HFFc6 (cell line): ENCODE measurements at regions not wholly inside any gene's neighbourhood (a gene's known extent, or its start where the extent isn't known, plus 50 kb on each side); places are given as distances from the start of the nearest gene placed in this dataset.
A peak's percentile ranks its signal among the peaks of the same experiment; 100 is the strongest.
"Not testable (repeated sequence)": the region's sequence is repeated elsewhere in the genome, so short reads cannot be mapped to it uniquely, and the experiment has no call there.

Source experiments
- DNase-seq: peaks from one replicate; pipeline ENCODE4 v3.0.0-alpha.2; 2018
- H3K27ac Mint-ChIP-seq: 2 replicates; pipeline ENCODE4 v1.8.0; 2020; ENCODE audit warnings: mild to moderate bottlenecking, mixed read lengths
- H3K27me3 Mint-ChIP-seq: 2 replicates; pipeline ENCODE4 v1.8.0; 2021; ENCODE audit warnings: mild to moderate bottlenecking, moderate library complexity, mixed read lengths; ENCODE audit not compliant: insufficient read depth
- H3K36me3 Mint-ChIP-seq: 2 replicates; pipeline ENCODE4 v1.8.0; 2021; ENCODE audit warnings: low read depth, mixed read lengths
- H3K4me1 Mint-ChIP-seq: 2 replicates; pipeline ENCODE4 v1.8.0; 2020; ENCODE audit warnings: low read depth, mixed read lengths
- H3K4me3 Mint-ChIP-seq: 2 replicates; pipeline ENCODE4 v1.8.0; 2020; ENCODE audit warnings: mild to moderate bottlenecking, moderate library complexity, mixed read lengths
- H3K9me3 Mint-ChIP-seq: 2 replicates; pipeline ENCODE4 v1.8.0; 2020; ENCODE audit warnings: mild to moderate bottlenecking, mixed read lengths
- TF ChIP-seq, protein P1 (sequence below): fragments of 200-600 bp; sonication (generic); IDR thresholded peaks from 2 replicates; pipeline ENCODE4 v1.5.0; 2021; ENCODE audit warnings: antibody characterized with exemption, mild to moderate bottlenecking

DNA sequence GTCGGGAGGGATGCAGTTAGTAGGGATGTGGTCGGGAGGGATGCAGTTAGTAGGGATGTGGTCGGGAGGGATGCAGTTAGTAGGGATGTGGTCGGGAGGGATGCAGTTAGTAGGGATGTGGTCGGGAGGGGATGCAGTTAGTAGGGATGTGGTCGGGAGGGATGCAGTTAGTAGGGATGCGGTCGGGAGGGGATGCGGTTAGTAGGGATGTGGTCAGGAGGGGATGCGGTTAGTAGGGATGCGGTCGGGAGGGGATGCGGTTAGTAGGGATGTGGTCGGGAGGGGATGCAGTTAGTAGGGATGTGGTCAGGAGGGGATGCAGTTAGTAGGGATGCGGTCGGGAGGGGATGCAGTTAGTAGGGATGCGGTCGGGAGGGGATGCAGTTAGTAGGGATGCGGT is 96.2 kb downstream of the BDH1 start:
- not testable (repeated sequence) for DNase-seq

DNA sequence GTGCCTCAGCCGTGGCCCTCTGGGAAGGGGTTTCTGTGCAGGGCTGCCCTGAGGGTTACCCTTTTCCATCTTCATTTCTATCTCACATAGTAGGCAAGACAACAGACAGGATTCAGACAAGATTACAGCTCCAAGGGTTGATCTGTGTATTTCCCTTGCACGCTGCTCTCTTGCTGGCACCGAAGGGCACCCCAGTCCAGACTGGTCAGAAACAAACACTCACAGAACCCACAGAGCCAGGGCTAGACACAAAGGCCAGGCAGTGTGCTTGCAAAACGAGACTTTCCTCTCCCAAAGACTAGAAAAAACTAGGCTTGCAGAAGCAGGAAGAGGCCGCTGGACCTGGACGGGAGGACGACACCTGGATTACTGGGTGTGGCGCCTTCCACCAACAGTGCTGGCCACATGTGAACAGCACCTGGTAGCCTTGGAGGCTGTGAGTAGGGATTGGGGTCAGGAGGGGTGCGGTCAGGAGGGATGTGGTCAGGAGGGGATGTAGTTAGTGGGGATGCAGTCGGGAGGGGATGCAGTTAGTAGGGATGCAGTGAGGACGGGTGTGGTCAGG is 96.8 kb downstream of the BDH1 start:
- Mint-ChIP-seq H3K4me3 (no peak overlapping the region), H3K27ac (no peak overlapping the region), H3K9me3 (no peaks in the 10 kb centered on the region), H3K27me3 (peaks cover 4% of the 10 kb centered on the region), H3K4me1 (peaks cover 50% of the 10 kb centered on the region), H3K36me3 (no peaks in the 10 kb centered on the region)
- TF ChIP-seq, protein P1, sequence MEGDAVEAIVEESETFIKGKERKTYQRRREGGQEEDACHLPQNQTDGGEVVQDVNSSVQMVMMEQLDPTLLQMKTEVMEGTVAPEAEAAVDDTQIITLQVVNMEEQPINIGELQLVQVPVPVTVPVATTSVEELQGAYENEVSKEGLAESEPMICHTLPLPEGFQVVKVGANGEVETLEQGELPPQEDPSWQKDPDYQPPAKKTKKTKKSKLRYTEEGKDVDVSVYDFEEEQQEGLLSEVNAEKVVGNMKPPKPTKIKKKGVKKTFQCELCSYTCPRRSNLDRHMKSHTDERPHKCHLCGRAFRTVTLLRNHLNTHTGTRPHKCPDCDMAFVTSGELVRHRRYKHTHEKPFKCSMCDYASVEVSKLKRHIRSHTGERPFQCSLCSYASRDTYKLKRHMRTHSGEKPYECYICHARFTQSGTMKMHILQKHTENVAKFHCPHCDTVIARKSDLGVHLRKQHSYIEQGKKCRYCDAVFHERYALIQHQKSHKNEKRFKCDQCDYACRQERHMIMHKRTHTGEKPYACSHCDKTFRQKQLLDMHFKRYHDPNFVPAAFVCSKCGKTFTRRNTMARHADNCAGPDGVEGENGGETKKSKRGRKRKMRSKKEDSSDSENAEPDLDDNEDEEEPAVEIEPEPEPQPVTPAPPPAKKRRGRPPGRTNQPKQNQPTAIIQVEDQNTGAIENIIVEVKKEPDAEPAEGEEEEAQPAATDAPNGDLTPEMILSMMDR: no peak
- DNase-seq: no peak

More for the DNA sequence above, 96.2 kb downstream of the BDH1 start:
- H3K4me3 Mint-ChIP-seq, H3K9me3 Mint-ChIP-seq, H3K36me3 Mint-ChIP-seq, H3K27me3 Mint-ChIP-seq, H3K27ac Mint-ChIP-seq: not testable (repeated sequence)
- H3K4me1 Mint-ChIP-seq: peaks cover 52% of the 10 kb centered on the region

DNA sequence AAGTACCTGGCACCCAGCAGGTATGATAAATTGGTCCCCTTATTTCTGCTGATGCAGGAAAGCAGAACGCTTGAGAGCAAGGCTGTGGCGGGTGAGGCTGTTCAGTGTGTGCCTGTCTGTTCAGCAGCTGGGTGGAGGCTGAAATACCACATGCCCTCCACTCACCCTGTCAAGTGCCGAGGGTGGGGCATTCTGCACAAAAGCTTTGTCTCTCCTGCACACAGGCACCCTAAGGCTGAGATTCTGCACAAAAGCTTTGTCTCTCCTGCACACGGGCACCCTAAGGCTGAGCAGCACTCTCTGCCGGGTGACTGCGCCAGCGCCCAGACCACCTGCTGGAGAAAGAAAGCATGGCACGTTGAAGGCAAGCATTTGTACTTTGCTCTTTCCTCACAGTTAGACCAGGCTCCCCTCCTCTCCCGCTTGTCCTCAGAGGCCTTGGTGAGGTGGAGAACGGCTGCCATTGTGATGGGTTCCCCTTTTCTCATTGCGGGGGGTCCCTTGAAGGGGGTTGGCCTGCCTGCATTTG is 97.5 kb downstream of the BDH1 start:
- Mint-ChIP-seq H3K4me3 (no peak overlapping the region), H3K4me1 (peaks cover 45% of the 10 kb centered on the region), H3K9me3 (no peaks in the 10 kb centered on the region), H3K27ac (no peak overlapping the region), H3K36me3 (no peaks in the 10 kb centered on the region), H3K27me3 (peaks cover 4% of the 10 kb centered on the region; the same call in 1 of the 2 replicates)
- TF ChIP-seq, protein P1: peak; percentile 71
- DNase-seq: no peak

DNA sequence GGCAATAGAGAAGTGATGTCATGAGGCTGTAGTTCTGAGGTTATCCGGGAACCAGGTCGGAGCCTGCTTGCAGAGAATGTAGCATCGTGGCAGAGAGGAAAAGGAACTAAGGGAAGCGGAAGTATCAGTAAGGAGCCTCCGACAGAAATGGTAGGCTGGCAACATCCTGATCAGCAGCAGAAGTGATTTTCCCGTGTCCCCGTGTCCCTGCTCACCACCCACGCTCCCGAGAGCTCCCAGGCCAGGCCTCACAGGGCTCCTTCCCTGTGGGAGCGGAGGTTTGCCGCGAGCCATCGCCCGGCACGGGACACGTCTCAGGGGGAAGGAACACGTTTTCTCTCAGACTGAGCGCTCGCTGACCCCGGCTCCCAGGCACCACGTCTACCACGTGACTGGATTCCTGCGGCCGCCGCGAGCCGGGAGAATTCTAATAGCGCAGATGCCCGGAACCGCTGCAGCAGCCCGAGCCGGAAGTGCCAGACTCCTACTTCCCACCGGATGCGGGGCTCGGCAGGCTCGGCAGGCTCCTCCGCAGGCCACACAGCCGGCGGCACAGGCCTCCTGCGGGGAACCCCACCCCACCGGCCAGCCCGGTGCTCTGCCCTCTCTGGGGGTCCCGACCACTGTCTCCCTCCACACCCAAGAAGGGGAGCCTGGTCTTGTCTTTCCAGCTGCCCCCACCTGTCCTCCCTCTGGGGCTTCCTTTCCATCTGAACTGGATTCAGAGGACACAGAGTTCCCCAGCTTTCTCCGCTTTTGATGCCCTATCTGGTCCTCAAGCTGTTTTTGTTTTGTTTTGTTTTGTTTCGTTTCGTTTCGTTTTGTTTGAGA is 99.3 kb downstream of the BDH1 start:
- peak; percentile 89 for DNase-seq
- H3K27ac Mint-ChIP-seq: peak overlapping the region; percentile 95
- H3K4me3 Mint-ChIP-seq: peak overlapping the region; percentile 88
- peaks cover 4% of the 10 kb centered on the region; the same call in 1 of the 2 replicates for H3K27me3 Mint-ChIP-seq
- peaks cover 30% of the 10 kb centered on the region for H3K4me1 Mint-ChIP-seq
- TF ChIP-seq, protein P1: no peak
- H3K36me3 Mint-ChIP-seq: no peaks in the 10 kb centered on the region
- no peaks in the 10 kb centered on the region for H3K9me3 Mint-ChIP-seq

DNA sequence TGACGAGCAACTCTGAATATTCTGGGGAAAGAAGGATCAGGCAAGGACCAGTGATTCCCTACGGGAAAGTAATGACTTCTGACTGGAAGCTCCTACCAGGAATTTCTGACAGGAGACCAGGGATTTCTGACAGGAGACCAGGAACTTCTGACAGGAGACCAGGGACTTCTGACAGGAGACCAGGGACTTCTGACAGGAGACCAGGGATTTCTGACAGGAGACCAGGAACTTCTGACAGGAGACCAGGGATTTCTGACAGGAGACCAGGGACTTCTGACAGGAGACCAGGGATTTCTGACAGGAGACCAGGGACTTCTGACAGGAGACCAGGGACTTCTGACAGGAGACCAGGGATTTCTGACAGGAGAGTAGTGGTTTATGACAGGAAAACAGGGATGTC is 100.9 kb downstream of the BDH1 start:
- H3K4me1 Mint-ChIP-seq: peaks cover 30% of the 10 kb centered on the region
- H3K27ac Mint-ChIP-seq: peak overlapping the region; percentile 95; the same call in 1 of the 2 replicates
- not testable (repeated sequence) for H3K27me3 Mint-ChIP-seq, H3K36me3 Mint-ChIP-seq, H3K9me3 Mint-ChIP-seq, DNase-seq
- 0 out of 2 replicates have a peak overlapping the region, but pooled peaks have one; percentile 88 for H3K4me3 Mint-ChIP-seq

DNA sequence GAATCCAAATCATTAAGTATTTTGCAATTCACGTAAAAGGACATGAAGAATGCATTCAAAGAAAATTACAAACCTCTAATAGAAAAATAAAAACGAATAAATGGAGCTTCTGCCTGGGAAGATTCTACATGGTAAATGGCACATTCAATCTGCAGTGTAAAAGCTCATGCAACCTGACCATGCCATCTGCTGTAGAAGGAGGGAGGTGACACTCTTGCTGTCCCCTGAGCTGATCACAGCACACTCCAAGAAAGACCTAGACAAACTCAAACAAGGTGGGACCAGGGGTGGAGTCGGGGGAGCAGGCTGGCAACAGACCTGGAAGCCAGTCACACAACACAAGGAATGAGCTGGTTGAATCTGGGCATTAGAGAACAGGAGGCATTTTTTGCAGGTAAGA is 101.8 kb downstream of the BDH1 start:
- Mint-ChIP-seq H3K27ac (no peak overlapping the region), H3K4me3 (no peak overlapping the region), H3K27me3 (peaks cover 6% of the 10 kb centered on the region), H3K36me3 (no peaks in the 10 kb centered on the region), H3K4me1 (peaks cover 30% of the 10 kb centered on the region), H3K9me3 (no peaks in the 10 kb centered on the region)
- TF ChIP-seq, protein P1: peak; percentile 68
- DNase-seq: peak; percentile 37
